H9 (cell line): ENCODE measurements at regions not wholly inside any gene's neighbourhood (a gene's known extent, or its start where the extent isn't known, plus 50 kb on each side); places are given as distances from the start of the nearest gene placed in this dataset.

Source experiments
- DNase-seq: peaks from one replicate; pipeline ENCODE4 v3.0.0-alpha.2; 2017
- H2AFZ ChIP-seq: one replicate; pipeline ENCODE4 v1.6.1; 2013; ENCODE audit warnings: mild to moderate bottlenecking, low read length, control low read depth, moderate library complexity
- H2AK5ac ChIP-seq: 2 replicates; pipeline ENCODE4 v1.6.1; 2013; ENCODE audit warnings: low read length, control low read depth, mixed read lengths; ENCODE audit not compliant: insufficient read length
- H2BK120ac ChIP-seq: one replicate; pipeline ENCODE4 v1.6.1; 2013; ENCODE audit warnings: low read depth, mild to moderate bottlenecking, low read length, control low read depth, inconsistent platforms; ENCODE audit not compliant: poor library complexity, severe bottlenecking
- H2BK12ac ChIP-seq: 2 replicates; pipeline ENCODE4 v1.6.1; 2013; ENCODE audit warnings: low read length, control low read depth, mixed read lengths, low read depth; ENCODE audit not compliant: insufficient read length
- H2BK15ac ChIP-seq: 2 replicates; pipeline ENCODE4 v1.6.1; 2013; ENCODE audit warnings: low read depth, low read length, control low read depth
- H2BK20ac ChIP-seq: one replicate; pipeline ENCODE4 v1.6.1; 2013; ENCODE audit warnings: low read depth, mild to moderate bottlenecking, low read length, control low read depth, inconsistent platforms; ENCODE audit not compliant: poor library complexity, severe bottlenecking
- H2BK5ac ChIP-seq: 2 replicates; pipeline ENCODE4 v1.6.1; 2013; ENCODE audit warnings: low read length, control low read depth, mixed read lengths; ENCODE audit not compliant: insufficient read length
- H3K14ac ChIP-seq: 2 replicates; pipeline ENCODE4 v1.6.1; 2013; ENCODE audit warnings: low read length, control low read depth; ENCODE audit not compliant: insufficient read depth
- H3K18ac ChIP-seq: 2 replicates; pipeline ENCODE4 v1.6.1; 2013; ENCODE audit warnings: low read depth, mild to moderate bottlenecking, mixed read lengths, low read length, control low read depth; ENCODE audit not compliant: insufficient read length
- H3K23ac ChIP-seq: 2 replicates; pipeline ENCODE4 v1.6.1; 2013; ENCODE audit warnings: low read length, control low read depth, mixed read lengths, low read depth; ENCODE audit not compliant: insufficient read length
- H3K23me2 ChIP-seq: 2 replicates; pipeline ENCODE4 v1.6.1; 2013; ENCODE audit warnings: low read depth, mild to moderate bottlenecking, mixed read lengths, low read length, control low read depth; ENCODE audit not compliant: insufficient read length, poor library complexity, severe bottlenecking
- H3K27ac ChIP-seq: 2 replicates; pipeline ENCODE4 v1.5.1; 2013; ENCODE audit warnings: low read length, control low read depth, mixed read lengths, low read depth; ENCODE audit not compliant: insufficient read length
- H3K27me3 ChIP-seq: 2 replicates; pipeline ENCODE4 v1.6.1; 2013; ENCODE audit warnings: low read length, control low read depth, inconsistent platforms; ENCODE audit not compliant: insufficient read depth
- H3K4ac ChIP-seq: 2 replicates; pipeline ENCODE4 v1.6.1; 2013; ENCODE audit warnings: low read depth, mild to moderate bottlenecking, control low read depth, inconsistent platforms, low read length, moderate library complexity
- H3K4me1 ChIP-seq: 2 replicates; pipeline ENCODE4 v1.6.1; 2013; ENCODE audit warnings: low read length, control low read depth, inconsistent platforms; ENCODE audit not compliant: insufficient read depth
- H3K4me2 ChIP-seq: 2 replicates; pipeline ENCODE4 v1.6.1; 2013; ENCODE audit warnings: low read length, control low read depth, mixed read lengths; ENCODE audit not compliant: insufficient read length, insufficient read depth
- H3K56ac ChIP-seq: 2 replicates; pipeline ENCODE4 v1.6.1; 2013; ENCODE audit warnings: low read depth, mild to moderate bottlenecking, mixed read lengths, low read length, control low read depth; ENCODE audit not compliant: insufficient read length
- H3K79me1 ChIP-seq: 2 replicates; pipeline ENCODE4 v1.6.1; 2013; ENCODE audit warnings: low read depth, mild to moderate bottlenecking, moderate library complexity, low read length, control low read depth, inconsistent platforms; ENCODE audit not compliant: insufficient read depth, poor library complexity, severe bottlenecking
- H3K79me2 ChIP-seq: 2 replicates; pipeline ENCODE4 v1.6.1; 2013; ENCODE audit warnings: low read length, control low read depth, inconsistent platforms; ENCODE audit not compliant: insufficient read depth
- H3K9ac ChIP-seq: 2 replicates; pipeline ENCODE4 v1.6.1; 2013; ENCODE audit warnings: low read length, control low read depth, mixed read lengths; ENCODE audit not compliant: insufficient read length; ENCODE audit errors: extremely low read depth
- H3K9me3 ChIP-seq: one replicate; pipeline ENCODE4 v1.6.1; 2013; ENCODE audit warnings: low read depth, low read length, inconsistent platforms; ENCODE audit not compliant: control insufficient read depth
- H3T11ph ChIP-seq: one replicate; pipeline ENCODE4 v1.6.1; 2013; ENCODE audit warnings: mild to moderate bottlenecking, low read length, control low read depth, inconsistent platforms
- H4K20me1 ChIP-seq: one replicate; pipeline ENCODE4 v1.6.1; 2013; ENCODE audit not compliant: control insufficient read depth, insufficient read length, insufficient read depth
- H4K5ac ChIP-seq: 2 replicates; pipeline ENCODE4 v1.6.1; 2013; ENCODE audit warnings: low read depth, mild to moderate bottlenecking, mixed read lengths, low read length, control low read depth; ENCODE audit not compliant: insufficient read length
- H4K8ac ChIP-seq: replicated peaks from 2 replicates; pipeline ENCODE4 v1.6.1; 2013; ENCODE audit warnings: low read length, control low read depth, mixed read lengths, low read depth; ENCODE audit not compliant: insufficient read length
- H4K91ac ChIP-seq: 2 replicates; pipeline ENCODE4 v1.6.1; 2013; ENCODE audit warnings: low read depth, mild to moderate bottlenecking, moderate library complexity, mixed read lengths, low read length, control low read depth; ENCODE audit not compliant: insufficient read length
- H3K27ac Mint-ChIP-seq, 3 experiments: 2 replicates in 2 of 3; 3 replicates in 1 of 3; pipeline ENCODE4 v1.8.0; 2020 to 2021; ENCODE audit warnings: mixed read lengths in 3 of 3, mild to moderate bottlenecking in 1 of 3, moderate library complexity in 1 of 3
- H3K27me3 Mint-ChIP-seq: 2 replicates; pipeline ENCODE4 v1.8.0; 2021; ENCODE audit warnings: low read depth, mild to moderate bottlenecking, moderate library complexity, mixed read lengths
- H3K36me3 Mint-ChIP-seq, 3 experiments: 2 replicates in 2 of 3; 3 replicates in 1 of 3; pipeline ENCODE4 v1.8.0; 2020 to 2021; ENCODE audit warnings: low read depth in 3 of 3, mixed read lengths in 3 of 3; ENCODE audit not compliant: insufficient read depth in 1 of 3
- H3K4me1 Mint-ChIP-seq, 2 experiments: 2 replicates each; pipeline ENCODE4 v1.8.0; 2020; ENCODE audit warnings: mixed read lengths in 2 of 2
- H3K4me3 Mint-ChIP-seq, 2 experiments: 2 replicates in 1 of 2; 3 replicates in 1 of 2; pipeline ENCODE4 v1.8.0; 2020 to 2021; ENCODE audit warnings: mild to moderate bottlenecking in 2 of 2, mixed read lengths in 2 of 2, moderate library complexity in 1 of 2
- H3K9me3 Mint-ChIP-seq, 2 experiments: 2 replicates in 1 of 2; 3 replicates in 1 of 2; pipeline ENCODE4 v1.8.0; 2020; ENCODE audit warnings: mild to moderate bottlenecking in 2 of 2, mixed read lengths in 2 of 2, moderate library complexity in 1 of 2
- CTCF ChIP-seq: fragments of 200-600 bp; sonication (generic); conservative IDR thresholded peaks from 3 replicates; pipeline ENCODE4 v1.8.0; 2021; ENCODE audit warnings: antibody characterized with exemption, mild to moderate bottlenecking
- WGBS: extraction: QIAGEN DNeasy Blood & Tissue Kit; methylation state at CpG from one replicate; pipeline ENCODE4 v1.1.7; 2013; ENCODE audit warnings: missing lambda C conversion rate, low lambda C conversion rate, mixed read lengths; ENCODE audit not compliant: insufficient read length; ENCODE audit errors: extremely low coverage; 5-methylcytosine and 5-hydroxymethylcytosine counted together

- Histone ChIP-seq H3K4me2 (no peak overlapping the region), H2BK5ac (no peak overlapping the region), H2AFZ (no peak overlapping the region), H2BK12ac (no peak overlapping the region), H4K20me1 (no peaks in the 10 kb centered on the region), H3T11ph (no peak overlapping the region), H3K14ac (no peak overlapping the region), H3K79me1 (no peaks in the 10 kb centered on the region), H3K79me2 (no peaks in the 10 kb centered on the region), H3K56ac (no peak overlapping the region), H2BK15ac (no peak overlapping the region), H2BK20ac (no peak overlapping the region), H3K4ac (no peak overlapping the region), H2AK5ac (no peak overlapping the region), H4K5ac (no peak overlapping the region), H3K9ac (no peak overlapping the region), H3K23ac (no peak overlapping the region), H3K23me2 (no peaks in the 10 kb centered on the region), H3K27ac (no peak overlapping the region), H4K91ac (no peak overlapping the region), H4K8ac (no peak overlapping the region), H3K9me3 (no peaks in the 10 kb centered on the region), H3K18ac (no peak overlapping the region), H3K4me1 (no peaks in the 10 kb centered on the region), H3K27me3 (no peaks in the 10 kb centered on the region), H2BK120ac (no peak overlapping the region)
- WGBS: no CpG with 5 or more reads among the region's 1 CpG
- TF ChIP-seq CTCF: no peak
- Mint-ChIP-seq H3K4me3 (no peak overlapping the region), H3K36me3 (no peaks in the 10 kb centered on the region), H3K27ac (no peak overlapping the region; a peak in 1 of 7 replicates), H3K27me3 (no peaks in the 10 kb centered on the region), H3K4me1 (peaks cover 5 to 12% of the 10 kb centered on the region in 2 experiments; a peak in 3 of 4 replicates), H3K9me3 (no peaks in the 10 kb centered on the region)
- DNase-seq: no peak
These were observed 1235.3 kb upstream of the ADGRL2 start for GRCh38 chr1:80565406-80565805.
